Uterus (tissue), 2 donors: ENCODE measurements at regions not wholly inside any gene's neighbourhood (a gene's known extent, or its start where the extent isn't known, plus 50 kb on each side); places are given as distances from the start of the nearest gene placed in this dataset.

Experiments
- CTCF ChIP-seq, 4 experiments: fragments of 200-600 bp in 2 of 4; fragments of 450-650 bp in 2 of 4; sonication (generic) in 2 of 4; IDR thresholded peaks; one replicate each; pipeline ENCODE4 v1.5.1; 2016 to 2019; ENCODE audit warnings: antibody characterized with exemption in 4 of 4, mild to moderate bottlenecking in 2 of 4, moderate library complexity in 1 of 4
- POLR2A ChIP-seq, 2 donors: fragments of 450-650 bp; IDR thresholded peaks; one replicate each; pipeline ENCODE4 v1.6.1; 2016; ENCODE audit warnings: antibody characterized with exemption in 2 of 2, mild to moderate bottlenecking in 1 of 2, moderate library complexity in 1 of 2

DNA sequence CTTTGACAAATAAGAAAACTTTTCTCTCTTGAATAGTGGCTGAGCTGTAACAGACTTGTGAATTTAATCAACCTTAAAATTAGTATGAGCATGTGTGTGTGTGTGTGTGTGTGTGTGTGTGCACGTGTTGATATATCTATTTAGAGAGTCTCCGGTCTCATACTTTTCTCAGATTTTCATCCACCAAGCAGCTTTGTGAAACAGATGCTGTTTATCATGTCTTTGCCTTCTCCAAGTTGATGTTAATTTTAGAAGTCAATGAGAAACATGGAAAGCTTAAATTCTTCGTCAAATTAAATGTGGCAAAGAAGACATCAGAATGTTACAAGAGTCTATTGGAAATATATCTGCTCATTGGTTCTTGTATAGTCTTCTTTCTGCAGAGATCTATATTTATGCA lies 839.2 kb upstream of the CELF2 start:
- TF ChIP-seq CTCF (IDR thresholded peaks at IDR 0.05) (no peak), POLR2A (IDR thresholded peaks at IDR 0.05) (no peak)
